GM21786 (cell line): ENCODE measurements at regions not wholly inside any gene's neighbourhood (a gene's known extent, or its start where the extent isn't known, plus 50 kb on each side); places are given as distances from the start of the nearest gene placed in this dataset.

Experiments
- ATAC-seq: cut with Tn5 transposase; IDR thresholded peaks from one replicate; pipeline ENCODE4 v1.9.1; 2021; ENCODE audit not compliant: unreplicated experiment

DNA sequence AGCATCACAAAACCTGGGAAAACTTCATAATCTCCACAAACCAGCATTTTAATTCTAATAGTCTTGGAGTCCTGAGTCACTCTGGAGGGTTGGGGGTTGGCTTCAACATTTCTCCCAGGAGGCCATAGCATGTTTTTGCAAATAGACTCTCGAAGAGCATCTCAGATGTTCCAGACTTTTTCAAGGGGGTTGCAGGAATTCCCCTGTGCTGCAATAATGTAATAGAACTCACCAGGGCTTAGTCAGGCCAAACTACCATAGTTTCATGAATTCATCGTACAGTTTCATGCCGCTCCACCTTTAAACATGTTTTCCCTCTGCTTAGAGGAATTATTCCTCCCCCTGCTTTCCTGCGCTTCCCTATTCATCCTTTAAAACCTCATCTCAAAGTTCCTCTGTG is 499.5 kb upstream of the KLF4 start:
- no peak for ATAC-seq

DNA sequence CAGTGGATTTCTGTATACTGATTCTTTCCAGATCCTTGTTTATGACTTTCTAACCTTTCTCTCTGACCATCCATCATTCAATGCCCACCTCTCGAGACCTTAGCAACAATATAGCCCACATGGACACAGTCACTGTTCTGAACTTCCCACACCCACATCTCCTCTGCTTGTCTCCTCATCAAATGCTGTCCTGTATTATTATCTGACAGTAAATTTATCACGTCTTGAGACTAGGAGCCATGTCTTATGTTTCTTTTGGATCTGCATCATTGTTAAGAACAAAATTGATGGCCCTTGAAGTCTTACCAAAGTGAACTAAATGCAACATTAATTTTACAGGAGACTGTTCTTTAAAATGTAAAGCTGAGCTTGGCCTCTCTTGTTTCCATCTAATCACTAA is 495.4 kb upstream of the KLF4 start:
- ATAC-seq, result no peak

DNA sequence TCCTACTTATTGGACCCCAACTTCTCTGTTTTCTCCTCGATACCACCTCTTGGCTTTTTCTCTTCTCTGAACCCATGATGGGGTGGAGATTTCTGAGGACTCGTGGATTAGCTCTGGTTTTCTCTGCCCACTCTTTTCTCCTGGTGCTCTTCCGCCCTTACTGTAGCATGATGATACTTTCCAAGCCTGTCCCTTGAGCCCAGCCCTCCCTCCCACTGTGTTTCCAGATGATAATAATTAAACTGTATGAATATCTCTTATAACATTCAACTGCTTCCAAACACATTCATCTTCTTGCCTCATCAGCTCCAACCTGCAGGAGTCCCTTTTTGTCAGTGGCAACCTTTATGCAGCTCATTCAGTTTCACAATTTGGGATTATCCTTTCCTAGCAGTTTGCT is 494.2 kb upstream of the KLF4 start:
- ATAC-seq, result no peak

DNA sequence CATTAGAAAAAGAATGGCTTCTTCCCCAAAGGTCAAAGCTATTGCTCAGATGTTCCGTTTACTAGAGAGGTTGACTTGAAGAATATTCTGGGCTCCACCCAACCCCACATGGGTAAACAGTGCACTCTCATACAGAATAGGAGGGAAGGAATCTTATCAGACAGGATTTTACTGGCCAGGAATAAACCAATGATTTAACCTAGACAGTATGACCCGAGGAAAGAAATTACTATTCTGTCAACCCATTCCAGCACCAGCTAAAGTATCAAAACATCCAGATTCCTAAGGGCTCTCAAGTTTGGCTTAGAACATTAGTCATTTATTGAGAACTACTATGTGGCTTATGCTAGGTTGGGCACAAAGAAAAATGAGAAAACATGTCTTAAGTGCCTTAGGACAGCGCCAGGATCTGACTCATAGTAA is 493.6 kb upstream of the KLF4 start:
- ATAC-seq, result no peak

DNA sequence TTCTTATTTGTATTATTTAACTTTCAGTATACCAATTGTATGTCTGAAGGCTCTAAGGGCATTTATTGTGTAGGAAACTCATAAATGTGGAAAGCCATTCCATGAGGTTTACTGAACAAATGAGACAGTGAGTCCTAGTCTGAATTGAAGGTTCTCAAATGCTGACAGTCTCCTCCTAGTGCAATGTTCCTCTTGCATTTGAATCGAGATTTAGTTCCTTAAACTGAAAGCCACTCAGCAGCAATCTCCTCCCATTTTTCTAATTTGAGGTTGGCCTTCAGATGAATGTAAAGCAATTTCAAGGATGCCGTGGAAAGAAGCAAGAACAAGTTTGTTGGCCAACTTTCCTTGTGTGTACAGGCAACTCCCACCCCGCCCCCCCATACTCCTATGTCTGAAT is 493.2 kb upstream of the KLF4 start:
- ATAC-seq, result no peak

DNA sequence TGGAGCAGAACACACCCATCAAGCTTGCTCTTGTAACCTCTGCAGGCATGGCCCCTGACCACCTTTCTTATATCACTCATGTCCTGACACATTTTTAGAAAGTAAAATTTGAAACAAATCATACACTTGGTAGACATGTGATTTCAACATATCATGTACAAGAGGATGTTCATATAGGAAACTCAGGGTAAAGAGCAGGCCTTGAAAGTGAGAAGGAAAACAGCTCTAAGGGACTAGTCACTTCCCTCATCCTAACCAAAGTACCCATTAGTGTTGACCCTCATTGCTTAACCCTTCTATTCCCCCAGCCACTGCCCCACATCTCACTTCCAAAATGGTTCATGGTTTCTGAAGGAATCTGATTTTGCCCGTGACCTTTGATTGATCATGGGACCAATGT is 492.4 kb upstream of the KLF4 start:
- no peak for ATAC-seq

DNA sequence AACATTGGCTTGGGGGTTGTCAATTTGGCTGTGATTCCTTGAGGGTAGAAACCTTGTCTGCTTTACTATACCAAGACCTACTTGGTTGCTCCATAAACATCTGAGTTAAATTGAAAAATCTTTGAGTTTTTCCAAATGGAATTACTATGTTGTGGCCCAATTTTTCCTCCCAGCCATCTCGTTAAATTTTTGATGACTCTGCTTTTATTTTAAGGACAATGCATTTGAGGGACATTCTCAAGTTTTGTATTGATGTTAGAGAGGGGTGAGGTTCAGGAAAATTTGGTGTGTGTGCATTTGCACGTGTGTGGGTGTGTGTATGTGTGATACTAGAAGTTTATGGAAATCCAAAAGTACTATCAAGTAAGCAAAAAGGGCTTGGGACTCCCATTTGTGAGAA is 491.4 kb upstream of the KLF4 start:
- ATAC-seq, result no peak

DNA sequence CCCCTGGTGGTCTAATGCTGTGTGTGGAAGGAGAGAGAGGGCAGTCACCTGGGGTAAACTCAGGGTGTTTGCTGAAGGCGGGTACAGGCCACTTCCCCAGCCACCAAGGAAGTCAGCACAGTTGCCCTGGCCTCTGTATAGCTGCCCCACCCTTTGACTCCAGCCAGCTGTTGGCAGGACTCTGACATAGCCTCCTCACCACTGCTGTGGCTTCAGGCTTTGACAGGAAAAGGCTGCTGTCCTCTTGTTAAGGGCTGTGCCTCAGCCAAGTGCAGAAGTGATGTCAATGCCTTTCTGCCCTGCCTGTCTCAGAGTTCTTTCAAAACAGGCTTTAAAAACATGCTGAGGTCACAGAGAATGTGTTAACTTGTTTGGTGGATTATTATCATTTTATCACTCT is 487.2 kb upstream of the KLF4 start:
- no peak for ATAC-seq

DNA sequence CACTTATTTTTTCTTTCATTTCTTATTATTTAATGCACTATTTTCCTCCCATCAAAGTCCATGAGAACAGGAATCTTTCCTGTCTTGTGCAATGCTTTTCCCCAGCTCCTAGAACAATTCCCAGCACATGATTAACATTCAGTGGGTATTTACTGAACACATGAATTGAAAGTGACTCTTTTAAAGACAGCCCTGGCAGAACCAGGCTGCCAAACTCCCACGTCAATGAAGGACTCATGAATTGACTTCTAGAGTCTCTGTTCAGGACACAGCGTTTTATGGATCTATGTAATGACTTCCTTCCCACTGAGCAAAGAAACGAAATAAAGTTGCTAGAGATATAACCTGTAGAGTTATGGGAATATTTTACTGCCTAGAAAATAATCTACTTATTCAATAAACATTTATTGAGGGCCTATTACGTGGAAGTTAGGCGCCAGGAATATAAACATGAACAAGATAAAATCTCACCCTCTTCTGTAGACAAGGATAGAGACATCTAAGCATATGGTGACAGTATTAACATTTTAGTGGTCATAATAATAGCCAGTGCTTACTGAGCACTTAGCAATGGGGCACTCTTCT is 485.9 kb upstream of the KLF4 start:
- no peak for ATAC-seq

DNA sequence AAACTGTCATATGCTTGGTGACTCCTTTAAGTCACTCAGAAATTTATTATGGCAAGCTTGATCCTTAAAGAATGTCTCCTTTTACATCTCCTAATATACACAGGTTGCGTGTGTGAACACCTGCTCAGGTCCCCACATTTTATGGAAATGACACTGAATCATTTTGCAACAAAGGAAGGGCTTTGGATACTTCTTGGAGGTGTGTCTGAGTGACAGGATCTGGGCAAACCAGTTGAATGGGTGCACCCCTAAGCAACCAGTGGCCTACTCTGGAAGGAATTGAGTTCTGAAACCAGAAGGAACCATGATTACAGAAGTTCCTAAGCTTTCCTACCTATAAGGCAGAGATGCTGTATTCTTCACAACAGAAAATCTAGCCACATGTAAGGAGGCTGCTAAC is 483.9 kb upstream of the KLF4 start:
- ATAC-seq, result no peak

DNA sequence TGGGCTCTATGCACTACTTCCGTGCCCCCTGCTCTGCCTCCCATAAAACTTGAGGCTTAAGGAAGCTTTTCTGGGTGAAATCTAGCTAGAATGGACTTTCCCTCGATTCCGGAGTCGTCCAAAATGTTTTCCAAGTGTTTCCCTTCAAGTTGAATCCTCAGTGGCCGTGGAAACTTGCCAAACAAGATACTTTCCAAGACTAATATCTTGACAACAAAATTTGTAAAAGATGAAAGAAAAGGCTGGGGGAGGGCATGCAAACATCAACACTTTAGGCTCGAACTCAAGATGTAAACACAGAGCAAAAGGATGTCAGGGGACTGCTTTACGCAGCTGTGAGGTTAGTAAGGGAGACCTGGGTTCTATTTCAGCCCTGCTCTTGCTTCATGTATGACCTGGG is 482.8 kb upstream of the KLF4 start:
- no peak for ATAC-seq

DNA sequence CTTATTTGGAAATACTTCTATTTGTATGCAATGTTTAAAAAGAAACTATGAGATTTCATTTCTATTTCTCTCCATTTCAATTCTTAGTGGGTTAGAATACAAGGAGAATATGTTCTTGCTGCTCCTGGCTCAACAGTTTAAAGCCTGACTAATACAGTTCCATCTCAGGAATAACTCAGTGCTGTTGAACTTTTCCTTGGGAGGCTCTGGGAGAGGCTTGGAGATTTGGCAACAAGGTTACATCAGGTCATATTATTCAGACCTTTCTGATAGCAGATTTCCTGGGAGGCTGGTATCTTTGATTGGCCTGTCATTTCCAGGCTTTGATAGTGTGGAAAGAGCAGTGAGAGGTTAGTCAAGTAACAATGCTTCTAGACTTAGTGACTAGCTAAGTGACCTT is 481.7 kb upstream of the KLF4 start:
- ATAC-seq, result no peak

DNA sequence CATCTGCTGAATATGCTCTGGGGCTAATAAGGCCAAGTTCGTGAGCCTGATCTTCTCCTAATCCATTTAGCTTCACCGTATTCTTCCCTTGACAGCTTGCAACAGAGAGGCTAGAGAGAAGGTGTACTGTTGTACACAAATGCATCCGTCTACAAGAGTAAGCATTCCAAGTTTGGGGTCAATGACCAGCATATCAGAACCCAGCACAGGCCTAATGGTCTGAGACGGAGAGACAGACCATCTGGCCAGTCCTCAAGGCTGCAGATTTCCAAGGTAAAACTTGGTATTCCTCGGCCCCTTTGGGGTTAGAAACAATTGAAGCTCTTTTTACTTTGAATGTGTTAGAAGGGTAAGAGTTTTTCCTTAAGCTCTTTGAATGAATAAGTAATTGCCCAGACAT is 481.2 kb upstream of the KLF4 start:
- ATAC-seq, result no peak

DNA sequence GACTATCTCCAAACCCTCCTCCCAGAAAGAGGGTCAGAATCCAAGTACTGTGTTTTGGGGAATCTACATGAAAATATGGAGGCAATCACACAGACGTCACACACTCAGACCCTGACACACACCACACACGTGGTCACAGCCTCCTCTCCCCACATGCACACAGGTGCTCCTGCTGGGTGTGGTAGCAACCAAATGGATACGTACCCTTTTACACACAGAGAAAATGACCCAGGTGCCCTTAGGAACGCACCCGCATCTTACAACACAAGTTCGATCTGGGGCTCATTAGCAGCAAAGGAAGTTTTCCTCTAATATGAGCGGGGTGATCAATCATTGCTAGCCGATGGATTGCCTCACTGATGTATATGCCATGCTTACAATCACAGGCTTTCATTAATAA is 480.2 kb upstream of the KLF4 start:
- no peak for ATAC-seq

DNA sequence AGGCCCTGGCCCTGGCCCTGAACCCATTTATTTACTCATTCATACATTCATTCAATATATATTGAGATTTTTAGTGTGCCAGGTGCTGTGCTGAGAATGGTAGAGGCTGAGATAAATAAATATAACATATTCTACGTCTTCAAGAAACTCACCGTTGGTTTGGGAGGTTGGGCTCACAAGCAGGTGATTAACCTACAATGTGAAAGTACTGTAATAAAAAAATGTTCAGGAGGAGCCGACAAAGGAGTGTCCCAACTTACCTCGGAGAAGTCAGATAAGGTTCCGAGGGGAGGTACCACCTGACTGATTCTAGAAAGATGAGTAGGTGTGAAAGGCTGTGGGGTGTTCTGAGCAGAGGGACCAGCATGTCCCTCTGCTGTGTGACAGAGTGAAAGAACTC is 479.6 kb upstream of the KLF4 start:
- no peak for ATAC-seq

DNA sequence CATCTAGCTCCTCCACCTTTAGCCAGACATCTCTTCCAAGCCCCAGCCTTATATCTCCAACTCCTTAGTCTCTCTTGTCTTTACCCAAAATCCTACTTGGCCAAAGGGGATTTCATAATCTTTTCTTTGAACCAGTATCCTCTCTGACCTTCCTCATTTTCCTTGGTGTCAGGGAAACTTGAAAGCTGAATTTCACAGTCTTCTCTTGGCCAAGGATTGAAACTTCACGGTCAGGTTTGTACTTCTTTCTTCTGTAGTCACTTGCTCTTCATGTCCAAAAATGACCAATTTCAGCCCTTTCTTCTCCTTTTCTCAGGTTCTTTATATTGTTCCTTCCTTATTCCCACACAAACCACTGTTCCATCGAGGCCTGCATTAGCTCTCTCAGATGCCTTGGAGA is 473.7 kb upstream of the KLF4 start:
- no peak for ATAC-seq

DNA sequence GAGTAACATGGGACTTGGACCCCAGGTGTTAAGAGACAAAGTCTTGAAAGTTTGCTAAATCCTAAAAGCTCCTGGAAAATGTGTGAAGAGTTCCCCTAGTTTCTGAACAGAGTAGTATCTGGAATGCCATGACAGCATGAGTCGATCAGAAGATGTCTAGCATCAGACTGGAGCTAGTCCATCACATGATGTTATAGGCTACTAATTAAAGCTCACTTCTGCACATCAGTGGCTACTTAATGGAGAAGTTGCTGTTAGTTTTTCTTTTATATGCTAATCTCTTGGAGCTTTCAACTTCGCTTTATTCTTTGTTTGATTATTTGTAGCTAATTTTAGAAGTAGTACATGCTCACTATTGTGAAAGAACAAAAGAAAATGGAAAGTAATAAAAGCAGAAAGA is 471.3 kb upstream of the KLF4 start:
- ATAC-seq, result no peak

DNA sequence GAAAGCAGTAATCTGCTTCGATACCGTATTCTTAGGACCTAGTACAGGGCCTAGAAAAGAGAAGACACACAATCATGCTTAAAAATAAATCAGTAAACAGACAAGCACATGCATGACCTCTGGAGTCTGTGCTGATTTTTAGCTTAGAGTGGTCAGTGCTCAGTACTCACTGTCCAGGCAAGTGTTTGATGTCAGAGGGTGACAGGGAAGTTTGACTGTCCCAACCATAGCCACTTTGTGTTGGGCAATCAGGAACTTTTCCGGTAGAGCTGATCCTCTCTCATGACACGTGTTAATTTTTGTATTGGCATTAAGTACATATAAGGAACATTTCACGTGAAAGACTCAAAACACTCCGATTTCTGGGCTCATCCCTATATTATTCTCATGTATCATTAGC is 464.7 kb upstream of the KLF4 start:
- no peak for ATAC-seq

DNA sequence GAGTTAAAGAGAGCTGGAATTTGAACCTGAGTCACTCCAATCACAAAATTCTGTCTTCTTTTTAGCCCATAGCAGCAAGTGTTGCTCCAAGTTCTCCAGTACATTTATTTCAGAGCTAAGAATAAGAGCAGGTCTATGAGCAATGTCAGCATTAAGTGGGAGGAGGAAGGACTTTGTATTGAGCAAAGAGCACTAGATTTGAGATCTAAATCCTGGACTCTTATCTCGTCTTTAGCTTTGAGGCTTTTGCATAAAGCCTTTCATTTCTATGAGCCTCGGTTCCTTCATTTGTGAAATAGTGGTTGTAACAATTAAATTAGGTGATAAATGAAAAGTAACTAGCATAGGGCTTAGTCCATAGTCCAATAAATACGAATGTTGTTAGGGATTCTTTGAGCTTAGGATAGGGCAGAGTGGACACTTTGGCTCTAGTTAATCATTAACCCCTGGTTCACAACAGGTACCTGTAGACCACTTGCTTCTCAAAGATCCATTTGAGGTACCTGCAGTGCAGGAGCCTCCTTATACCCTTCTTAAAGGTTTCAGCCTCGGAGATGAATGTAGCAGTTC is 464.1 kb upstream of the KLF4 start:
- ATAC-seq, result no peak

DNA sequence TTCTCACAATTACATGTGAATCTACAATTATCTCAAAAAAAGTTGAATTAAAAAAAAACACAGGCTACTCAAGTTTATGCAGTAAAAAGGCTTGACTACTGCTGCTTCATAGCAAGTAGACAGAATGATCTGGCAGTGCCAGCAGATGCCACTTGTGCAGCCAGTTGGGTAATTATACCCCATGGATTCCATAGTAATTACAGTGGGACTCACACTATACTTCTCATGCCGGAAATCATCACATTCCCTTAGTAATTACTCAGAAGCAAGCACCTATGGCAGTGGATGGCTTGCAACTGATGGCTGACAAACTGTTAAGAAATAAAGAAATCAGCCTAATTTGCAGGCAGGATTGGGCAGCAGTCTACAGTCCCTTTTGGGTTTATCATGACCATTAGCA is 463.2 kb upstream of the KLF4 start:
- ATAC-seq, result no peak

DNA sequence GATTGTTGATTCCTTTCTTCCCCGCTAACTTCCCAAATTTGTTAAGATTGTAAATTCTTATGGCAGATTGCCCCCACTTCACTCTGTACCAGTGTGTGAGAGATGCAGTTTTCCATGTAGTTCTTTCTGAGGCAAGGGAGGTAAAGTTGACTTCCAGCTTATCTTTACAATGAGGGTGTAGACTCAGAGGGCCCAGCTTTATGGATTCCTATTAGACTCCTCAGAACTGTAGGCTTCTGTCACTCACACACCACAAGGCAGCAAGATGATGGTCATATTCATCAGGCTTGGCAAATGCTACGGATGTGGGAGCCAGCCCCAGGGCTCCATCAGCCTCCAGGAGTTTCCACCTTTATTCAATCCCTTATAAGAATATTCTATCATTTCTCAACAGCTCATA is 461.9 kb upstream of the KLF4 start:
- no peak for ATAC-seq

DNA sequence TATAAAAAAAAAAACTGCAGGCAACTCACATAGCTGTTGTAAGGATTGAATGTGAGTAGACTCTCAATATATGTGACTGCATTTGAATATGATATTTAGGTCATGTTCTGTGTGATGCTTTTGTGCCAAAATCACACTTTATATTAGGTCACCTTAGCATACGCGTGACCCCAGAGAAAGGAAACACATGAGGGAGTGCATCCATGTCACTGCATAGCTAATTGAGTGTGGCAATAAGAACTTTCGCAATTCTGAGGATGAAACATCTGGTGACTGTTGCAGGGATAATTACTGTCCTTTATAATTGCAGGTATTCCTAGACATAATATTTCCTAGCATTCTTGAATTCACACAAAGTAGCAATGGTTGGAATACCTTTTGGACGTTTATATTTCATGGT is 459.5 kb upstream of the KLF4 start:
- no peak for ATAC-seq

DNA sequence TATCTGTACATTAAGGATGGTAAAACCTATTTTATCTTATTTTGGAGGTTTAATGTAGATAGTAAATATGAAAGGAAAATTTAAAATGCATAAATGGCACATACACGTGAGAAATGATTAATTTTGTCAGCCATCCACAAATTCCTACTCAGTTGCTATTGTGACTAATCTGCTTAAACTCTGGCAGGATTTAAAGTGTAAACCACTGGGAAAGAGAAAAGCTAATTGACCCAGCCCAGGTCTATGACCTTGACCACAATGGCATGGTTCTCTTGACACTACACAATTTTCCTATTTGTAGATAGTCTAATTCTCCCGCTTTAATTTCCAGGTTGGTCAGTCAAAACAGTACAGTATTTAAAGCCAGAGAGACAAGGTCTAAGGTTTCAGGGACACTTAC is 459.0 kb upstream of the KLF4 start:
- ATAC-seq, result no peak

DNA sequence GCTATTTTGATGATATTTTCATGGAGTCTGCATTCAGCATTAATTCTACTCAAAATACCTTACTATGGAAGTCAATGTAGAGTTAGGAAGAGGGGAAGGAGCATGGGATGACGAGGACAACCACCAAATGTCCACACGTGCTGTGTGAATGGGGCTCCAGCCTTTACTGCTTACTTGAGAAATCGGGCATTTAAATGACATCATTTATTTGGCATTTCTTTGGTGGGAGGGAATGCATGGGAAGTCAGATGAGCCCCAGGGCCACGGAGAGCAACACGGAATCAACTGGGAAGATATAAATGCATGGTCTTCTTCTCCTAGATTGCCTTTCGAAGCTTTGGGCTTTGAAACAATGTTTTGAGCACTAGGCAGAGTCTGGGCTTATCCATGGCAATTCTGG is 458.5 kb upstream of the KLF4 start:
- ATAC-seq, result no peak
